Activated naive CD8-positive, alpha-beta T cell treated with anti-CD3 and anti-CD28 coated beads for 36 hours (primary cell): ENCODE measurements at regions not wholly inside any gene's neighbourhood (a gene's known extent, or its start where the extent isn't known, plus 50 kb on each side); places are given as distances from the start of the nearest gene placed in this dataset.

Experiments
- DNase-seq: peaks from one replicate; pipeline ENCODE4 v3.0.0; 2021
- H3K27ac Mint-ChIP-seq: one replicate; pipeline ENCODE4 v1.8.0; 2022; ENCODE audit warnings: mild to moderate bottlenecking, moderate library complexity, mixed read lengths
- H3K27me3 Mint-ChIP-seq: one replicate; pipeline ENCODE4 v1.8.0; 2022; ENCODE audit warnings: mild to moderate bottlenecking, mixed read lengths
- H3K36me3 Mint-ChIP-seq: one replicate; pipeline ENCODE4 v1.8.0; 2021; ENCODE audit warnings: mild to moderate bottlenecking, mixed read lengths
- H3K4me1 Mint-ChIP-seq: one replicate; pipeline ENCODE4 v1.8.0; 2021; ENCODE audit warnings: mixed read lengths
- H3K4me3 Mint-ChIP-seq: one replicate; pipeline ENCODE4 v1.8.0; 2022; ENCODE audit warnings: mild to moderate bottlenecking, moderate library complexity, mixed read lengths
- H3K9me3 Mint-ChIP-seq: one replicate; pipeline ENCODE4 v1.8.0; 2022; ENCODE audit warnings: mixed read lengths

- no peak overlapping the region for H3K4me3 Mint-ChIP-seq
- DNase-seq: no peak
- peaks cover 20% of the 10 kb centered on the region for H3K9me3 Mint-ChIP-seq
- H3K4me1 Mint-ChIP-seq: no peaks in the 10 kb centered on the region
- no peaks in the 10 kb centered on the region for H3K27me3 Mint-ChIP-seq
- H3K36me3 Mint-ChIP-seq: no peaks in the 10 kb centered on the region
- H3K27ac Mint-ChIP-seq: no peak overlapping the region
These were observed 130.2 kb downstream of the C16orf95 start for GRCh38 chr16:87186876-87187533.

- no peaks in the 10 kb centered on the region for H3K4me1 Mint-ChIP-seq
- H3K27ac Mint-ChIP-seq: no peak overlapping the region
- H3K9me3 Mint-ChIP-seq: peaks cover 20% of the 10 kb centered on the region
- no peak for DNase-seq
- H3K4me3 Mint-ChIP-seq: no peak overlapping the region
- no peaks in the 10 kb centered on the region for H3K27me3 Mint-ChIP-seq
- no peaks in the 10 kb centered on the region for H3K36me3 Mint-ChIP-seq
These were observed 129.1 kb downstream of the C16orf95 start for GRCh38 chr16:87188104-87188503.

- no peak overlapping the region for H3K4me3 Mint-ChIP-seq
- no peaks in the 10 kb centered on the region for H3K4me1 Mint-ChIP-seq
- no peak for DNase-seq
- no peak overlapping the region for H3K27ac Mint-ChIP-seq
- no peaks in the 10 kb centered on the region for H3K36me3 Mint-ChIP-seq
- peaks cover 20% of the 10 kb centered on the region for H3K9me3 Mint-ChIP-seq
- H3K27me3 Mint-ChIP-seq: no peaks in the 10 kb centered on the region
These were observed 127.8 kb downstream of the C16orf95 start for GRCh38 chr16:87189426-87189825.

GRCh38 chr16:87190288-87191230 is 126.6 kb downstream of the C16orf95 start:
- Mint-ChIP-seq H3K36me3 (no peaks in the 10 kb centered on the region), H3K4me3 (no peak overlapping the region), H3K27ac (no peak overlapping the region), H3K27me3 (no peaks in the 10 kb centered on the region), H3K4me1 (no peaks in the 10 kb centered on the region), H3K9me3 (peaks cover 20% of the 10 kb centered on the region)
- no peak for DNase-seq

GRCh38 chr16:87192452-87193073 is 124.6 kb downstream of the C16orf95 start:
- Mint-ChIP-seq H3K27me3 (no peaks in the 10 kb centered on the region), H3K36me3 (no peaks in the 10 kb centered on the region), H3K9me3 (peaks cover 12% of the 10 kb centered on the region), H3K4me3 (no peak overlapping the region), H3K4me1 (no peaks in the 10 kb centered on the region), H3K27ac (no peak overlapping the region)
- DNase-seq: no peak

- H3K4me1 Mint-ChIP-seq: no peaks in the 10 kb centered on the region
These were observed 123.0 kb downstream of the C16orf95 start for GRCh38 chr16:87194172-87194571.

GRCh38 chr16:87195161-87195560 is 122.0 kb downstream of the C16orf95 start:
- H3K9me3 Mint-ChIP-seq: peaks cover 4% of the 10 kb centered on the region
- no peak for DNase-seq
- H3K27me3 Mint-ChIP-seq: peaks cover 8% of the 10 kb centered on the region
- no peak overlapping the region for H3K4me3 Mint-ChIP-seq
- H3K4me1 Mint-ChIP-seq: no peaks in the 10 kb centered on the region
- H3K27ac Mint-ChIP-seq: no peak overlapping the region
- H3K36me3 Mint-ChIP-seq: no peaks in the 10 kb centered on the region

More at GRCh38 chr16:87194172-87194571, 123.0 kb downstream of the C16orf95 start:
- no peak for DNase-seq
- peaks cover 4% of the 10 kb centered on the region for H3K27me3 Mint-ChIP-seq
- H3K27ac Mint-ChIP-seq: no peak overlapping the region
- H3K9me3 Mint-ChIP-seq: peaks cover 4% of the 10 kb centered on the region
- no peaks in the 10 kb centered on the region for H3K36me3 Mint-ChIP-seq
- no peak overlapping the region for H3K4me3 Mint-ChIP-seq

GRCh38 chr16:87196231-87196630 is 121.0 kb downstream of the C16orf95 start:
- Mint-ChIP-seq H3K27ac (no peak overlapping the region), H3K36me3 (no peaks in the 10 kb centered on the region), H3K4me3 (no peak overlapping the region), H3K4me1 (no peaks in the 10 kb centered on the region), H3K9me3 (no peaks in the 10 kb centered on the region), H3K27me3 (peaks cover 13% of the 10 kb centered on the region)
- no peak for DNase-seq

GRCh38 chr16:87196661-87197060 is 120.5 kb downstream of the C16orf95 start:
- no peak overlapping the region for H3K4me3 Mint-ChIP-seq
- H3K27ac Mint-ChIP-seq: no peak overlapping the region
- H3K9me3 Mint-ChIP-seq: no peaks in the 10 kb centered on the region
- no peaks in the 10 kb centered on the region for H3K4me1 Mint-ChIP-seq
- no peaks in the 10 kb centered on the region for H3K36me3 Mint-ChIP-seq
- DNase-seq: no peak
- peaks cover 17% of the 10 kb centered on the region for H3K27me3 Mint-ChIP-seq

GRCh38 chr16:87198328-87198832 is 118.8 kb downstream of the C16orf95 start:
- no peaks in the 10 kb centered on the region for H3K4me1 Mint-ChIP-seq
- peaks cover 33% of the 10 kb centered on the region for H3K27me3 Mint-ChIP-seq
- DNase-seq: no peak
- no peaks in the 10 kb centered on the region for H3K9me3 Mint-ChIP-seq
- H3K4me3 Mint-ChIP-seq: no peak overlapping the region
- H3K36me3 Mint-ChIP-seq: no peaks in the 10 kb centered on the region
- H3K27ac Mint-ChIP-seq: no peak overlapping the region

- Mint-ChIP-seq H3K36me3 (no peaks in the 10 kb centered on the region), H3K27ac (no peak overlapping the region), H3K4me1 (no peaks in the 10 kb centered on the region), H3K4me3 (no peak overlapping the region), H3K9me3 (no peaks in the 10 kb centered on the region), H3K27me3 (peaks cover 34% of the 10 kb centered on the region)
- no peak for DNase-seq
These were observed 118.3 kb downstream of the C16orf95 start for GRCh38 chr16:87198881-87199280.

- H3K27me3 Mint-ChIP-seq: peaks cover 34% of the 10 kb centered on the region
- no peak for DNase-seq
- no peak overlapping the region for H3K27ac Mint-ChIP-seq
- H3K9me3 Mint-ChIP-seq: no peaks in the 10 kb centered on the region
- no peaks in the 10 kb centered on the region for H3K36me3 Mint-ChIP-seq
- no peak overlapping the region for H3K4me3 Mint-ChIP-seq
- no peaks in the 10 kb centered on the region for H3K4me1 Mint-ChIP-seq
These were observed 117.8 kb downstream of the C16orf95 start for GRCh38 chr16:87199379-87199778.

- no peak overlapping the region for H3K27ac Mint-ChIP-seq
- H3K4me3 Mint-ChIP-seq: no peak overlapping the region
- no peaks in the 10 kb centered on the region for H3K9me3 Mint-ChIP-seq
- H3K4me1 Mint-ChIP-seq: no peaks in the 10 kb centered on the region
- H3K36me3 Mint-ChIP-seq: no peaks in the 10 kb centered on the region
- DNase-seq: no peak
- H3K27me3 Mint-ChIP-seq: peaks cover 34% of the 10 kb centered on the region
These were observed 117.3 kb downstream of the C16orf95 start for GRCh38 chr16:87199901-87200300.

- Mint-ChIP-seq H3K4me1 (no peaks in the 10 kb centered on the region), H3K27me3 (peaks cover 34% of the 10 kb centered on the region), H3K9me3 (no peaks in the 10 kb centered on the region), H3K4me3 (no peak overlapping the region), H3K36me3 (no peaks in the 10 kb centered on the region), H3K27ac (no peak overlapping the region)
- no peak for DNase-seq
These were observed 116.6 kb downstream of the C16orf95 start for GRCh38 chr16:87200637-87201036.

- H3K27ac Mint-ChIP-seq: no peak overlapping the region
- H3K27me3 Mint-ChIP-seq: peaks cover 34% of the 10 kb centered on the region
- no peak overlapping the region for H3K4me3 Mint-ChIP-seq
- H3K9me3 Mint-ChIP-seq: no peaks in the 10 kb centered on the region
- no peaks in the 10 kb centered on the region for H3K4me1 Mint-ChIP-seq
- no peaks in the 10 kb centered on the region for H3K36me3 Mint-ChIP-seq
- DNase-seq: no peak
These were observed 116.1 kb downstream of the C16orf95 start for GRCh38 chr16:87201052-87201451.
